GM23338 (cell line): ENCODE measurements at regions not wholly inside any gene's neighbourhood (a gene's known extent, or its start where the extent isn't known, plus 50 kb on each side); places are given as distances from the start of the nearest gene placed in this dataset.

ENCODE experiments used
- ATAC-seq: fragments of 200-7000 bp; cut with Tn5 transposase; 3 replicates; pipeline ENCODE4 v1.9.1; 2020
- DNase-seq: peaks from one replicate; pipeline ENCODE4 v3.0.0-alpha.2; 2015; ENCODE audit warnings: low spot score
- H2AFZ ChIP-seq: fragments of 200-600 bp; sonication (generic); 2 replicates; pipeline ENCODE4 v1.8.0; 2016; ENCODE audit warnings: antibody characterized with exemption, mild to moderate bottlenecking, moderate library complexity
- H3F3A ChIP-seq: fragments of 200-600 bp; sonication (generic); replicated peaks from 2 replicates; pipeline ENCODE4 v1.8.0; 2017; ENCODE audit warnings: antibody characterized with exemption, mixed run types, low read depth
- H3K27ac ChIP-seq: fragments of 200-600 bp; sonication (generic); 2 replicates; pipeline ENCODE4 v1.6.1; 2016; ENCODE audit warnings: low read depth
- H3K27me3 ChIP-seq: fragments of 200-600 bp; sonication (generic); 2 replicates; pipeline ENCODE4 v1.8.0; 2016; ENCODE audit warnings: mild to moderate bottlenecking, mixed run types, moderate library complexity; ENCODE audit not compliant: insufficient read depth
- H3K36me3 ChIP-seq: fragments of 200-600 bp; sonication (generic); 2 replicates; pipeline ENCODE4 v1.8.0; 2016; ENCODE audit warnings: mild to moderate bottlenecking; ENCODE audit not compliant: insufficient read depth
- H3K4me1 ChIP-seq: fragments of 200-600 bp; sonication (generic); 2 replicates; pipeline ENCODE4 v1.8.0; 2016; ENCODE audit warnings: mild to moderate bottlenecking, moderate library complexity; ENCODE audit not compliant: insufficient read depth
- H3K4me2 ChIP-seq: fragments of 200-600 bp; sonication (generic); 2 replicates; pipeline ENCODE4 v1.7.1; 2017; ENCODE audit warnings: mixed run types
- H3K4me3 ChIP-seq: fragments of 200-600 bp; sonication (generic); 2 replicates; pipeline ENCODE4 v1.6.1; 2016; ENCODE audit warnings: mixed run types
- H3K79me2 ChIP-seq: fragments of 200-600 bp; sonication (generic); replicated peaks from 2 replicates; pipeline ENCODE4 v1.8.0; 2017; ENCODE audit warnings: mild to moderate bottlenecking; ENCODE audit not compliant: insufficient read depth
- H3K9me2 ChIP-seq: fragments of 200-600 bp; sonication (generic); 2 replicates; pipeline ENCODE4 v1.8.0; 2017; ENCODE audit not compliant: insufficient read depth
- H4K20me1 ChIP-seq: fragments of 200-600 bp; sonication (generic); replicated peaks from 2 replicates; pipeline ENCODE4 v1.8.0; 2017; ENCODE audit warnings: mild to moderate bottlenecking; ENCODE audit not compliant: insufficient read depth
- H3K27ac Mint-ChIP-seq: 2 replicates; pipeline ENCODE4 v1.8.0; 2020; ENCODE audit warnings: inconsistent platforms, mild to moderate bottlenecking, moderate library complexity, mixed read lengths
- H3K27me3 Mint-ChIP-seq: 3 replicates; pipeline ENCODE4 v1.8.0; 2022; ENCODE audit warnings: low read depth, mild to moderate bottlenecking, moderate library complexity, mixed read lengths, inconsistent platforms; ENCODE audit not compliant: insufficient read depth, poor library complexity
- H3K36me3 Mint-ChIP-seq: 3 replicates; pipeline ENCODE4 v1.8.0; 2021; ENCODE audit warnings: low read depth, mild to moderate bottlenecking, inconsistent platforms, moderate library complexity, mixed read lengths
- H3K4me1 Mint-ChIP-seq: 3 replicates; pipeline ENCODE4 v1.8.0; 2020; ENCODE audit warnings: mild to moderate bottlenecking, inconsistent platforms, mixed read lengths
- H3K4me3 Mint-ChIP-seq: 3 replicates; pipeline ENCODE4 v1.8.0; 2021; ENCODE audit warnings: moderate library complexity, mild to moderate bottlenecking, inconsistent platforms, mixed read lengths
- H3K9me3 Mint-ChIP-seq: 3 replicates; pipeline ENCODE4 v1.8.0; 2020; ENCODE audit warnings: moderate library complexity, mild to moderate bottlenecking, inconsistent platforms, mixed read lengths
- CREB1 ChIP-seq: fragments of 250-450 bp; sonication (Bioruptor Pico); IDR thresholded peaks from 2 replicates; pipeline ENCODE4 v1.5.0; 2020; ENCODE audit warnings: low read depth, mild to moderate bottlenecking, moderate library complexity
- EZH2 ChIP-seq: fragments of 200-600 bp; sonication (generic); IDR thresholded peaks from one replicate; pipeline ENCODE4 v1.8.0; 2017; ENCODE audit warnings: antibody characterized with exemption, mild to moderate bottlenecking, low read depth; ENCODE audit not compliant: unreplicated experiment
- EZH2phosphoT487 ChIP-seq: fragments of 200-600 bp; sonication (generic); IDR thresholded peaks from one replicate; pipeline ENCODE4 v1.8.1; 2018; ENCODE audit warnings: antibody characterized with exemption; ENCODE audit not compliant: unreplicated experiment
- JUNB ChIP-seq: IDR thresholded peaks from one replicate; pipeline ENCODE4 v1.6.1; 2016; ENCODE audit warnings: antibody characterized with exemption; ENCODE audit not compliant: unreplicated experiment
- NANOG ChIP-seq: IDR thresholded peaks from 2 replicates; pipeline ENCODE4 v1.6.1; 2016; ENCODE audit warnings: antibody characterized with exemption, borderline replicate concordance
- POLR2AphosphoS5 ChIP-seq: IDR thresholded peaks from 2 replicates; pipeline ENCODE4 v1.6.1; 2016; ENCODE audit warnings: antibody characterized with exemption, low read depth
- STAT1 ChIP-seq: IDR thresholded peaks from one replicate; pipeline ENCODE4 v1.6.1; 2016; ENCODE audit warnings: antibody characterized with exemption; ENCODE audit not compliant: unreplicated experiment
- ZNF114 ChIP-seq: fragments of 250-450 bp; sonication (Bioruptor Pico); IDR thresholded peaks from 2 replicates; pipeline ENCODE4 v1.5.0; 2020; ENCODE audit warnings: mild to moderate bottlenecking, moderate library complexity
- ZNF331 ChIP-seq: fragments of 250-450 bp; sonication (Bioruptor Pico); IDR thresholded peaks from 2 replicates; pipeline ENCODE4 v1.5.0; 2020; ENCODE audit warnings: low read depth, mild to moderate bottlenecking, moderate library complexity
- TF ChIP-seq, protein P1 (sequence below): fragments of 250-450 bp; sonication (Bioruptor Pico); IDR thresholded peaks from 2 replicates; pipeline ENCODE4 v1.5.0; 2020; ENCODE audit warnings: mild to moderate bottlenecking, moderate library complexity
- TF ChIP-seq, protein P2 (sequence below): IDR thresholded peaks from 2 replicates; pipeline ENCODE4 v1.6.1; 2016; ENCODE audit warnings: antibody characterized with exemption
- TF ChIP-seq, protein P3 (sequence below): IDR thresholded peaks from one replicate; pipeline ENCODE4 v1.6.1; 2018; ENCODE audit warnings: antibody characterized with exemption; ENCODE audit not compliant: unreplicated experiment
- TF ChIP-seq, protein P4 (sequence below), 2 experiments: fragments of 200-600 bp in 1 of 2; sonication (generic) in 1 of 2; conservative IDR thresholded peaks; 2 replicates each; pipeline versions ENCODE4 v1.5.1 to v1.6.1; 2016 to 2017; ENCODE audit warnings: antibody characterized with exemption in 2 of 2, low read depth in 2 of 2, mild to moderate bottlenecking in 2 of 2, moderate library complexity in 1 of 2

DNA sequence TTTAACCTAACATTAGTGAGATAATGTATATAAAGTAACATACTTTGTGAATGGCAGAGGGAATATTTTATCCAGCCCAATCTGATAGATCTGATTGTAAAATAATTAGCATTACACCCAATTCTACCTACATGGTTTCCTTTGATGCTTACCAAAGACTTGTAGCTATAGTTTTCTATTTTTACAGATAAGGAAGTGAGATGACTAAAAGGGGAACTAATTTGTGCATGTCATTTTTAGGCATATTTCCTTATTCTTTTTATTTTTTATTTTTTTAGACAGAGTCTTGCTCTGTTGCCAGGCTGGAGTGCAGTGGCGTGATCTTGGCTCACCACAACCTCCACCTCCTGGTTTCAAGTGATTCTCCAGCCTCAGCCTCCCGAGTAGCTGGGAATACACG, 793.7 kb upstream of the LRRC4C start:
- no peaks in the 10 kb centered on the region for H3K79me2 ChIP-seq
- H3F3A ChIP-seq: no peaks in the 10 kb centered on the region
- H3K27ac ChIP-seq: no peak overlapping the region
- no peaks in the 10 kb centered on the region for H3K27me3 ChIP-seq
- H3K4me1 ChIP-seq: no peaks in the 10 kb centered on the region
- Mint-ChIP-seq H3K4me3 (no peak overlapping the region), H3K36me3 (peaks cover 2% of the 10 kb centered on the region; the same call in 2 of the 3 replicates), H3K27ac (no peak overlapping the region), H3K4me1 (no peaks in the 10 kb centered on the region; the same call in 2 of the 3 replicates), H3K9me3 (peaks cover 69% of the 10 kb centered on the region), H3K27me3 (peaks cover 3% of the 10 kb centered on the region)
- no peak overlapping the region for H2AFZ ChIP-seq
- ATAC-seq (no peak), DNase-seq (no peak)
- no peak overlapping the region for H3K4me2 ChIP-seq
- TF ChIP-seq ZNF331 (no peak), NANOG (no peak), STAT1 (no peak), EZH2 (no peak), CREB1 (CRISPR knock-in tag) (no peak), EZH2phosphoT487 (no peak), JUNB (no peak), ZNF114 (CRISPR knock-in tag) (no peak), POLR2AphosphoS5 (no peak)
- TF ChIP-seq, protein P1, sequence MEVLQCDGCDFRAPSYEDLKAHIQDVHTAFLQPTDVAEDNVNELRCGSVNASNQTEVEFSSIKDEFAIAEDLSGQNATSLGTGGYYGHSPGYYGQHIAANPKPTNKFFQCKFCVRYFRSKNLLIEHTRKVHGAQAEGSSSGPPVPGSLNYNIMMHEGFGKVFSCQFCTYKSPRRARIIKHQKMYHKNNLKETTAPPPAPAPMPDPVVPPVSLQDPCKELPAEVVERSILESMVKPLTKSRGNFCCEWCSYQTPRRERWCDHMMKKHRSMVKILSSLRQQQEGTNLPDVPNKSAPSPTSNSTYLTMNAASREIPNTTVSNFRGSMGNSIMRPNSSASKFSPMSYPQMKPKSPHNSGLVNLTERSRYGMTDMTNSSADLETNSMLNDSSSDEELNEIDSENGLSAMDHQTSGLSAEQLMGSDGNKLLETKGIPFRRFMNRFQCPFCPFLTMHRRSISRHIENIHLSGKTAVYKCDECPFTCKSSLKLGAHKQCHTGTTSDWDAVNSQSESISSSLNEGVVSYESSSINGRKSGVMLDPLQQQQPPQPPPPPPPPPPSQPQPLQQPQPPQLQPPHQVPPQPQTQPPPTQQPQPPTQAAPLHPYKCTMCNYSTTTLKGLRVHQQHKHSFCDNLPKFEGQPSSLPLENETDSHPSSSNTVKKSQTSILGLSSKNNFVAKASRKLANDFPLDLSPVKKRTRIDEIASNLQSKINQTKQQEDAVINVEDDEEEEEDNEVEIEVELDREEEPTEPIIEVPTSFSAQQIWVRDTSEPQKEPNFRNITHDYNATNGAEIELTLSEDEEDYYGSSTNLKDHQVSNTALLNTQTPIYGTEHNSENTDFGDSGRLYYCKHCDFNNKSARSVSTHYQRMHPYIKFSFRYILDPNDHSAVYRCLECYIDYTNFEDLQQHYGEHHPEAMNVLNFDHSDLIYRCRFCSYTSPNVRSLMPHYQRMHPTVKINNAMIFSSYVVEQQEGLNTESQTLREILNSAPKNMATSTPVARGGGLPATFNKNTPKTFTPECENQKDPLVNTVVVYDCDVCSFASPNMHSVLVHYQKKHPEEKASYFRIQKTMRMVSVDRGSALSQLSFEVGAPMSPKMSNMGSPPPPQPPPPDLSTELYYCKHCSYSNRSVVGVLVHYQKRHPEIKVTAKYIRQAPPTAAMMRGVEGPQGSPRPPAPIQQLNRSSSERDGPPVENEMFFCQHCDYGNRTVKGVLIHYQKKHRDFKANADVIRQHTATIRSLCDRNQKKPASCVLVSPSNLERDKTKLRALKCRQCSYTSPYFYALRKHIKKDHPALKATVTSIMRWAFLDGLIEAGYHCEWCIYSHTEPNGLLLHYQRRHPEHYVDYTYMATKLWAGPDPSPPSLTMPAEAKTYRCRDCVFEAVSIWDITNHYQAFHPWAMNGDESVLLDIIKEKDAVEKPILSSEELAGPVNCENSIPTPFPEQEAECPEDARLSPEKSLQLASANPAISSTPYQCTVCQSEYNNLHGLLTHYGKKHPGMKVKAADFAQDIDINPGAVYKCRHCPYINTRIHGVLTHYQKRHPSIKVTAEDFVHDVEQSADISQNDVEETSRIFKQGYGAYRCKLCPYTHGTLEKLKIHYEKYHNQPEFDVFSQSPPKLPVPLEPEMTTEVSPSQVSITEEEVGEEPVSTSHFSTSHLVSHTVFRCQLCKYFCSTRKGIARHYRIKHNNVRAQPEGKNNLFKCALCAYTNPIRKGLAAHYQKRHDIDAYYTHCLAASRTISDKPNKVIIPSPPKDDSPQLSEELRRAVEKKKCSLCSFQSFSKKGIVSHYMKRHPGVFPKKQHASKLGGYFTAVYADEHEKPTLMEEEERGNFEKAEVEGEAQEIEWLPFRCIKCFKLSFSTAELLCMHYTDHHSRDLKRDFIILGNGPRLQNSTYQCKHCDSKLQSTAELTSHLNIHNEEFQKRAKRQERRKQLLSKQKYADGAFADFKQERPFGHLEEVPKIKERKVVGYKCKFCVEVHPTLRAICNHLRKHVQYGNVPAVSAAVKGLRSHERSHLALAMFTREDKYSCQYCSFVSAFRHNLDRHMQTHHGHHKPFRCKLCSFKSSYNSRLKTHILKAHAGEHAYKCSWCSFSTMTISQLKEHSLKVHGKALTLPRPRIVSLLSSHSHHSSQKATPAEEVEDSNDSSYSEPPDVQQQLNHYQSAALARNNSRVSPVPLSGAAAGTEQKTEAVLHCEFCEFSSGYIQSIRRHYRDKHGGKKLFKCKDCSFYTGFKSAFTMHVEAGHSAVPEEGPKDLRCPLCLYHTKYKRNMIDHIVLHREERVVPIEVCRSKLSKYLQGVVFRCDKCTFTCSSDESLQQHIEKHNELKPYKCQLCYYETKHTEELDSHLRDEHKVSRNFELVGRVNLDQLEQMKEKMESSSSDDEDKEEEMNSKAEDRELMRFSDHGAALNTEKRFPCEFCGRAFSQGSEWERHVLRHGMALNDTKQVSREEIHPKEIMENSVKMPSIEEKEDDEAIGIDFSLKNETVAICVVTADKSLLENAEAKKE (CRISPR knock-in tag): no peak
- TF ChIP-seq, protein P2, sequence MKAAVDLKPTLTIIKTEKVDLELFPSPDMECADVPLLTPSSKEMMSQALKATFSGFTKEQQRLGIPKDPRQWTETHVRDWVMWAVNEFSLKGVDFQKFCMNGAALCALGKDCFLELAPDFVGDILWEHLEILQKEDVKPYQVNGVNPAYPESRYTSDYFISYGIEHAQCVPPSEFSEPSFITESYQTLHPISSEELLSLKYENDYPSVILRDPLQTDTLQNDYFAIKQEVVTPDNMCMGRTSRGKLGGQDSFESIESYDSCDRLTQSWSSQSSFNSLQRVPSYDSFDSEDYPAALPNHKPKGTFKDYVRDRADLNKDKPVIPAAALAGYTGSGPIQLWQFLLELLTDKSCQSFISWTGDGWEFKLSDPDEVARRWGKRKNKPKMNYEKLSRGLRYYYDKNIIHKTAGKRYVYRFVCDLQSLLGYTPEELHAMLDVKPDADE: no peak
- TF ChIP-seq, protein P3, sequence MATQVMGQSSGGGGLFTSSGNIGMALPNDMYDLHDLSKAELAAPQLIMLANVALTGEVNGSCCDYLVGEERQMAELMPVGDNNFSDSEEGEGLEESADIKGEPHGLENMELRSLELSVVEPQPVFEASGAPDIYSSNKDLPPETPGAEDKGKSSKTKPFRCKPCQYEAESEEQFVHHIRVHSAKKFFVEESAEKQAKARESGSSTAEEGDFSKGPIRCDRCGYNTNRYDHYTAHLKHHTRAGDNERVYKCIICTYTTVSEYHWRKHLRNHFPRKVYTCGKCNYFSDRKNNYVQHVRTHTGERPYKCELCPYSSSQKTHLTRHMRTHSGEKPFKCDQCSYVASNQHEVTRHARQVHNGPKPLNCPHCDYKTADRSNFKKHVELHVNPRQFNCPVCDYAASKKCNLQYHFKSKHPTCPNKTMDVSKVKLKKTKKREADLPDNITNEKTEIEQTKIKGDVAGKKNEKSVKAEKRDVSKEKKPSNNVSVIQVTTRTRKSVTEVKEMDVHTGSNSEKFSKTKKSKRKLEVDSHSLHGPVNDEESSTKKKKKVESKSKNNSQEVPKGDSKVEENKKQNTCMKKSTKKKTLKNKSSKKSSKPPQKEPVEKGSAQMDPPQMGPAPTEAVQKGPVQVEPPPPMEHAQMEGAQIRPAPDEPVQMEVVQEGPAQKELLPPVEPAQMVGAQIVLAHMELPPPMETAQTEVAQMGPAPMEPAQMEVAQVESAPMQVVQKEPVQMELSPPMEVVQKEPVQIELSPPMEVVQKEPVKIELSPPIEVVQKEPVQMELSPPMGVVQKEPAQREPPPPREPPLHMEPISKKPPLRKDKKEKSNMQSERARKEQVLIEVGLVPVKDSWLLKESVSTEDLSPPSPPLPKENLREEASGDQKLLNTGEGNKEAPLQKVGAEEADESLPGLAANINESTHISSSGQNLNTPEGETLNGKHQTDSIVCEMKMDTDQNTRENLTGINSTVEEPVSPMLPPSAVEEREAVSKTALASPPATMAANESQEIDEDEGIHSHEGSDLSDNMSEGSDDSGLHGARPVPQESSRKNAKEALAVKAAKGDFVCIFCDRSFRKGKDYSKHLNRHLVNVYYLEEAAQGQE: no peak
- TF ChIP-seq, protein P4, sequence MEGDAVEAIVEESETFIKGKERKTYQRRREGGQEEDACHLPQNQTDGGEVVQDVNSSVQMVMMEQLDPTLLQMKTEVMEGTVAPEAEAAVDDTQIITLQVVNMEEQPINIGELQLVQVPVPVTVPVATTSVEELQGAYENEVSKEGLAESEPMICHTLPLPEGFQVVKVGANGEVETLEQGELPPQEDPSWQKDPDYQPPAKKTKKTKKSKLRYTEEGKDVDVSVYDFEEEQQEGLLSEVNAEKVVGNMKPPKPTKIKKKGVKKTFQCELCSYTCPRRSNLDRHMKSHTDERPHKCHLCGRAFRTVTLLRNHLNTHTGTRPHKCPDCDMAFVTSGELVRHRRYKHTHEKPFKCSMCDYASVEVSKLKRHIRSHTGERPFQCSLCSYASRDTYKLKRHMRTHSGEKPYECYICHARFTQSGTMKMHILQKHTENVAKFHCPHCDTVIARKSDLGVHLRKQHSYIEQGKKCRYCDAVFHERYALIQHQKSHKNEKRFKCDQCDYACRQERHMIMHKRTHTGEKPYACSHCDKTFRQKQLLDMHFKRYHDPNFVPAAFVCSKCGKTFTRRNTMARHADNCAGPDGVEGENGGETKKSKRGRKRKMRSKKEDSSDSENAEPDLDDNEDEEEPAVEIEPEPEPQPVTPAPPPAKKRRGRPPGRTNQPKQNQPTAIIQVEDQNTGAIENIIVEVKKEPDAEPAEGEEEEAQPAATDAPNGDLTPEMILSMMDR (conservative IDR thresholded peaks at IDR 0.05; ENCODE audit: low read depth in 2 of 2): no peak
- no peak overlapping the region for H3K4me3 ChIP-seq
- no peaks in the 10 kb centered on the region for H4K20me1 ChIP-seq
- H3K36me3 ChIP-seq: no peaks in the 10 kb centered on the region; the same call in 1 of the 2 replicates
- H3K9me2 ChIP-seq: no peaks in the 10 kb centered on the region
